Gastroesophageal sphincter (tissue), 3 donors: ENCODE measurements at regions not wholly inside any gene's neighbourhood (a gene's known extent, or its start where the extent isn't known, plus 50 kb on each side); places are given as distances from the start of the nearest gene placed in this dataset.

Source experiments
- EP300 ChIP-seq: sonication (generic); formaldehyde crosslinking; IDR thresholded peaks from one replicate; pipeline ENCODE4 v1.6.1; 2017; ENCODE audit warnings: antibody characterized with exemption, mild to moderate bottlenecking
- POLR2A ChIP-seq, 2 donors: fragments of 450-650 bp; IDR thresholded peaks; one replicate each; pipeline ENCODE4 v1.6.1; 2017; ENCODE audit warnings: antibody characterized with exemption in 2 of 2, mild to moderate bottlenecking in 2 of 2, moderate library complexity in 1 of 2
- POLR2AphosphoS5 ChIP-seq: sonication (generic); formaldehyde crosslinking; IDR thresholded peaks from one replicate; pipeline ENCODE4 v1.6.1; 2017; ENCODE audit warnings: antibody characterized with exemption
- TF ChIP-seq, protein P1 (sequence below), 4 experiments: fragments of 200-600 bp in 2 of 4; fragments of 450-650 bp in 2 of 4; sonication (generic) in 1 of 4; IDR thresholded peaks; one replicate each; pipeline ENCODE4 v1.5.1; 2017 to 2019; ENCODE audit warnings: antibody characterized with exemption in 4 of 4, mild to moderate bottlenecking in 2 of 4, moderate library complexity in 2 of 4

DNA sequence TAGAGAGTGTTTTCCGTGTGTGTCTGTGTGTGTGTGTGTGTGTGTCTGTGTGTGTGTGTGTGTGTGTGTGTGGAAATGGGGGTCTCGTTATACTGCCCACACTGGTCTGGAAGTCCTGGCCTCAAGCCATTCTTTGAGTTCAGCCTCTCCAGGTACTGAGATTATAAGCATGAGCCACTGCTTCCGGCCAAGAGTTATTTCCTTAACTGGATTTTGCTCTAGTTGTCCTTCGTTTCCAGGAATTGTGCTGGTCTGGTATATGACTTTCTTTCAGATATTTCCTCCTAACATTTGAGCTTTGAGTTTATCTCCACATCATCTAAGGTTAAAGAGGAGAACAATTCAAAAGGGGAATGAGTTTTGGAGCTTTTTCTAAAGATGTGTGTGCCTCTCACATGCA lies 124.8 kb downstream of the SH3BGRL2 start:
- TF ChIP-seq, protein P1, sequence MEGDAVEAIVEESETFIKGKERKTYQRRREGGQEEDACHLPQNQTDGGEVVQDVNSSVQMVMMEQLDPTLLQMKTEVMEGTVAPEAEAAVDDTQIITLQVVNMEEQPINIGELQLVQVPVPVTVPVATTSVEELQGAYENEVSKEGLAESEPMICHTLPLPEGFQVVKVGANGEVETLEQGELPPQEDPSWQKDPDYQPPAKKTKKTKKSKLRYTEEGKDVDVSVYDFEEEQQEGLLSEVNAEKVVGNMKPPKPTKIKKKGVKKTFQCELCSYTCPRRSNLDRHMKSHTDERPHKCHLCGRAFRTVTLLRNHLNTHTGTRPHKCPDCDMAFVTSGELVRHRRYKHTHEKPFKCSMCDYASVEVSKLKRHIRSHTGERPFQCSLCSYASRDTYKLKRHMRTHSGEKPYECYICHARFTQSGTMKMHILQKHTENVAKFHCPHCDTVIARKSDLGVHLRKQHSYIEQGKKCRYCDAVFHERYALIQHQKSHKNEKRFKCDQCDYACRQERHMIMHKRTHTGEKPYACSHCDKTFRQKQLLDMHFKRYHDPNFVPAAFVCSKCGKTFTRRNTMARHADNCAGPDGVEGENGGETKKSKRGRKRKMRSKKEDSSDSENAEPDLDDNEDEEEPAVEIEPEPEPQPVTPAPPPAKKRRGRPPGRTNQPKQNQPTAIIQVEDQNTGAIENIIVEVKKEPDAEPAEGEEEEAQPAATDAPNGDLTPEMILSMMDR (IDR thresholded peaks at IDR 0.05) = no peak
- TF ChIP-seq POLR2A (IDR thresholded peaks at IDR 0.05) (no peak), POLR2AphosphoS5 (no peak), EP300 (no peak)
